SK-N-SH (cell line): ENCODE measurements at regions not wholly inside any gene's neighbourhood (a gene's known extent, or its start where the extent isn't known, plus 50 kb on each side); places are given as distances from the start of the nearest gene placed in this dataset.

Experiments used
- CHD2 ChIP-seq: fragments of 150-350 bp; IDR thresholded peaks from 2 replicates; pipeline ENCODE4 v1.6.1; 2018; ENCODE audit warnings: low read length; ENCODE audit not compliant: partially characterized antibody
- CTCF ChIP-seq: fragments of 200-600 bp; sonication (generic); IDR thresholded peaks from 2 replicates; pipeline ENCODE4 v1.6.1; 2017; ENCODE audit warnings: antibody characterized with exemption, mild to moderate bottlenecking, moderate library complexity
- EP300 ChIP-seq, 2 experiments: IDR thresholded peaks; 2 replicates each; pipeline versions ENCODE4 v1.4.0 to v1.6.1; 2012; ENCODE audit warnings: borderline replicate concordance in 1 of 2, low read depth in 1 of 2, low read length in 1 of 2
- EZH2phosphoT487 ChIP-seq: fragments of 200-600 bp; sonication (generic); IDR thresholded peaks from 2 replicates; pipeline ENCODE4 v1.6.1; 2017; ENCODE audit warnings: low read depth, mixed run types, mild to moderate bottlenecking, antibody characterized with exemption, moderate library complexity, borderline replicate concordance
- GABPA ChIP-seq: IDR thresholded peaks from 2 replicates; pipeline ENCODE4 v1.4.0; 2012; ENCODE audit warnings: low read depth, mild to moderate bottlenecking
- TAF1 ChIP-seq: IDR thresholded peaks from 2 replicates; pipeline ENCODE4 v1.6.1; 2012; ENCODE audit warnings: low read depth, mild to moderate bottlenecking, low read length, moderate library complexity, borderline replicate concordance
- USF2 ChIP-seq: fragments of 150-350 bp; IDR thresholded peaks from 2 replicates; pipeline ENCODE4 v1.6.1; 2017; ENCODE audit warnings: antibody characterized with exemption, low read length, low read depth, borderline replicate concordance
- TF ChIP-seq, protein P1 (sequence below): IDR thresholded peaks from 2 replicates; pipeline ENCODE4 v1.4.0; 2012; ENCODE audit warnings: low read depth

DNA sequence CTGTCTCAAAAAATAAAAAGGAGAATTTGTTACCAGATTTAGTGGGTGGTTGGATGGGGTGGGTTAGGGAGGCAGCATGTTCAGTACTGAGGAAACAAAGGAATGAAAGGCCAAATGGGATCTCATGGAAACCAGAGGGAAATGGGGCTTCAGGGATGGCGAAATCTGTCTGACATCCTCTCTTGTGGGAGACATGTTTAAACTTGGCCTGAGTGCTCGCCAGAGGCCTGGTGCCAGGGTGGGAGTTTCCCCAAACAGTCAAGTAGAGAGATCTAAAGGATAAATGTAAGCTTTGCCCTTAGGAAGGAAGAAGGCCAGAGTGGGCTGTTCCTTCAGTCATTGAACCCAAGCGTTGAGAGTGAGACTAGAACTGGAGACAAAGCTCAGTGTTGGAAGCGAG, 61.9 kb upstream of the AKIRIN2 start:
- TF ChIP-seq CHD2 (no peak), EP300 (IDR thresholded peaks at IDR 0.05; ENCODE audit: borderline replicate concordance in 1 of 2, low read depth in 1 of 2, low read length in 1 of 2) (no peak), EZH2phosphoT487 (no peak), CTCF (no peak), GABPA (no peak), TAF1 (no peak), USF2 (no peak)
- TF ChIP-seq, protein P1, sequence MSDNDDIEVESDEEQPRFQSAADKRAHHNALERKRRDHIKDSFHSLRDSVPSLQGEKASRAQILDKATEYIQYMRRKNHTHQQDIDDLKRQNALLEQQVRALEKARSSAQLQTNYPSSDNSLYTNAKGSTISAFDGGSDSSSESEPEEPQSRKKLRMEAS, result no peak
